GM19099 (cell line): ENCODE measurements at regions not wholly inside any gene's neighbourhood (a gene's known extent, or its start where the extent isn't known, plus 50 kb on each side); places are given as distances from the start of the nearest gene placed in this dataset.

Source experiments
- POLR2A ChIP-seq: IDR thresholded peaks from 3 replicates; pipeline ENCODE4 v1.6.1; 2011; ENCODE audit warnings: low read depth; ENCODE audit not compliant: insufficient read length; ENCODE audit errors: extremely low read depth

GRCh38 chr1:34653110-34653509 is 101.7 kb upstream of the GJB5 start:
- no peak for TF ChIP-seq POLR2A

GRCh38 chr1:34655206-34655874 is 99.5 kb upstream of the GJB5 start:
- TF ChIP-seq POLR2A: no peak

GRCh38 chr1:34655875-34656240 is 99.0 kb upstream of the GJB5 start:
- no peak for TF ChIP-seq POLR2A

GRCh38 chr1:34656299-34656698 is 98.5 kb upstream of the GJB5 start:
- no peak for TF ChIP-seq POLR2A

- TF ChIP-seq POLR2A: no peak
Measured at GRCh38 chr1:34656731-34657130, 98.1 kb upstream of the GJB5 start.

GRCh38 chr1:34657266-34657665 is 97.6 kb upstream of the GJB5 start:
- no peak for TF ChIP-seq POLR2A

GRCh38 chr1:34657849-34658248 is 97.0 kb upstream of the GJB5 start:
- TF ChIP-seq POLR2A: no peak

- no peak for TF ChIP-seq POLR2A
Measured at GRCh38 chr1:34663031-34663430, 91.8 kb upstream of the GJB5 start.

GRCh38 chr1:34668063-34668462 is 86.8 kb upstream of the GJB5 start:
- TF ChIP-seq POLR2A: no peak

GRCh38 chr1:34670982-34671381 is 83.9 kb upstream of the GJB5 start:
- TF ChIP-seq POLR2A: no peak

GRCh38 chr1:34671887-34672286 is 83.0 kb upstream of the GJB5 start:
- no peak for TF ChIP-seq POLR2A

- no peak for TF ChIP-seq POLR2A
Measured at GRCh38 chr1:34681480-34682451, 73.1 kb upstream of the GJB5 start.

GRCh38 chr1:34682452-34683223 is 72.2 kb upstream of the GJB5 start:
- TF ChIP-seq POLR2A: no peak

GRCh38 chr1:34683616-34684015 is 71.2 kb upstream of the GJB5 start:
- TF ChIP-seq POLR2A: no peak

GRCh38 chr1:34684266-34684665 is 70.6 kb upstream of the GJB5 start:
- no peak for TF ChIP-seq POLR2A
